H1 (cell line): ENCODE measurements at regions not wholly inside any gene's neighbourhood (a gene's known extent, or its start where the extent isn't known, plus 50 kb on each side); places are given as distances from the start of the nearest gene placed in this dataset.

Experiments used
- E2F6 ChIP-seq: IDR thresholded peaks from 2 replicates; pipeline ENCODE4 v1.6.1; 2012; ENCODE audit warnings: inconsistent platforms

DNA sequence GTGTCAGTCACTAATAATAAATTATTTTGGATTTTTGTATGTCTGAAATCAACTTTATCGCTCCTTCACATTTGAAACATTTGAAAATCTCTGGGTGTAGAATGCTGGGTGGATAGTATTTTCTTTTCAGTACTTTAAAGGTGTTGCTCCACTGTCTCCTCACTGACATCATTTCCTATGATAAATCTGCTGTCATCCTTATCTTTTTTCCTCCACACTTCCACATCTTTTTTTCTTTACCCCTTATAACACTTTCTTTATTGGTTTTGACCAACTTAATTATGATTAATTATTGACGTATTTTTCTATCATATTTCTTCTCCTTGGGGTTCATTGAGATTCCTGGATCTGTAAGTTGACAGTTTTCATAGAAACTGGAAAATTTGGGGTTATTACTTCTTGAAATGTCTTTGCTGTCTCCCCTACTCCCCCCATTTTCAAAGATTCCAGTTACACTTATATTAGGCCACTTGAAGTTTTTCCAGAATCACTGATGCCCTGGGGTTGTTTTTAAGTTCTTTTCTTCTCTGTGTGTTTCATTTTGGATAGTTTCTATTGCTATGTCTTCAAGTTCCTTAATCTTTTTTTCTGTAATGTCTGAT is 177.5 kb upstream of the DIO3 start (continued):
- no peak for TF ChIP-seq E2F6
